ENCODE measurements at regions not wholly inside any gene's neighbourhood (a gene's known extent, or its start where the extent isn't known, plus 50 kb on each side); places are given as distances from the start of the nearest gene placed in this dataset.
A peak's percentile ranks its signal among the peaks of the same experiment; 100 is the strongest.

GRCh38 chr15:62797171-62797570, 245.4 kb upstream of the TPM1 start:
- no peak overlapping the region for H3K4me3 Mint-ChIP-seq
- DNase-seq, result no peak
- H3K9me3 Mint-ChIP-seq, result no peaks in the 10 kb centered on the region
- peak overlapping the region; percentile 64 for H3K27ac Mint-ChIP-seq
- peaks cover 48% of the 10 kb centered on the region for H3K4me1 Mint-ChIP-seq
- H3K27me3 Mint-ChIP-seq (ENCODE audit: low read depth, poor library complexity), result peaks cover 3% of the 10 kb centered on the region
- peaks cover 8% of the 10 kb centered on the region for H3K36me3 Mint-ChIP-seq (ENCODE audit: low read depth)
- no peak for TF ChIP-seq CTCF (IDR thresholded peaks at IDR 0.05)

- no peak overlapping the region for H3K27ac Mint-ChIP-seq
Measured at GRCh38 chr15:62798536-62798935, 244.0 kb upstream of the TPM1 start.

GRCh38 chr15:62799037-62799436, 243.5 kb upstream of the TPM1 start:
- Mint-ChIP-seq H3K27me3 (ENCODE audit: low read depth, poor library complexity) (peaks cover 3% of the 10 kb centered on the region), H3K4me1 (peaks cover 34% of the 10 kb centered on the region), H3K27ac (no peak overlapping the region), H3K9me3 (no peaks in the 10 kb centered on the region), H3K36me3 (ENCODE audit: low read depth) (peaks cover 8% of the 10 kb centered on the region), H3K4me3 (no peak overlapping the region)
- DNase-seq, result no peak
- no peak for TF ChIP-seq CTCF (IDR thresholded peaks at IDR 0.05)

More at GRCh38 chr15:62798536-62798935, 244.0 kb upstream of the TPM1 start:
- Mint-ChIP-seq H3K36me3 (ENCODE audit: low read depth) (peaks cover 8% of the 10 kb centered on the region), H3K9me3 (no peaks in the 10 kb centered on the region), H3K4me3 (no peak overlapping the region), H3K4me1 (peaks cover 39% of the 10 kb centered on the region), H3K27me3 (ENCODE audit: low read depth, poor library complexity) (peaks cover 3% of the 10 kb centered on the region)
- TF ChIP-seq CTCF (IDR thresholded peaks at IDR 0.05), result no peak
- no peak for DNase-seq

- Mint-ChIP-seq H3K27ac (no peak overlapping the region), H3K9me3 (no peaks in the 10 kb centered on the region), H3K27me3 (ENCODE audit: low read depth, poor library complexity) (peaks cover 1% of the 10 kb centered on the region), H3K4me3 (no peak overlapping the region), H3K4me1 (peaks cover 25% of the 10 kb centered on the region), H3K36me3 (ENCODE audit: low read depth) (peaks cover 8% of the 10 kb centered on the region)
- no peak for TF ChIP-seq CTCF (IDR thresholded peaks at IDR 0.05)
- no peak for DNase-seq
Measured at GRCh38 chr15:62799919-62800318, 242.6 kb upstream of the TPM1 start.

GRCh38 chr15:62802612-62803011, 239.9 kb upstream of the TPM1 start:
- DNase-seq, result no peak
- H3K4me3 Mint-ChIP-seq, result no peak overlapping the region
- no peak overlapping the region for H3K27ac Mint-ChIP-seq
- peaks cover 15% of the 10 kb centered on the region for H3K4me1 Mint-ChIP-seq
- TF ChIP-seq CTCF (IDR thresholded peaks at IDR 0.05), result no peak
- no peaks in the 10 kb centered on the region for H3K9me3 Mint-ChIP-seq
- no peaks in the 10 kb centered on the region for H3K27me3 Mint-ChIP-seq (ENCODE audit: low read depth, poor library complexity)
- H3K36me3 Mint-ChIP-seq (ENCODE audit: low read depth), result peaks cover 3% of the 10 kb centered on the region

- no peak for DNase-seq
- H3K27me3 Mint-ChIP-seq (ENCODE audit: low read depth, poor library complexity), result no peaks in the 10 kb centered on the region
- no peaks in the 10 kb centered on the region for H3K9me3 Mint-ChIP-seq
- no peaks in the 10 kb centered on the region for H3K36me3 Mint-ChIP-seq (ENCODE audit: low read depth)
- H3K27ac Mint-ChIP-seq, result no peak overlapping the region
- no peak for TF ChIP-seq CTCF (IDR thresholded peaks at IDR 0.05)
- no peak overlapping the region for H3K4me3 Mint-ChIP-seq
- peaks cover 21% of the 10 kb centered on the region for H3K4me1 Mint-ChIP-seq
Measured at GRCh38 chr15:62803856-62804400, 238.6 kb upstream of the TPM1 start.
